ENCODE measurements at regions not wholly inside any gene's neighbourhood (a gene's known extent, or its start where the extent isn't known, plus 50 kb on each side); places are given as distances from the start of the nearest gene placed in this dataset.
A peak's percentile ranks its signal among the peaks of the same experiment; 100 is the strongest.
"Not testable (repeated sequence)": the region's sequence is repeated elsewhere in the genome, so short reads cannot be mapped to it uniquely, and the experiment has no call there.

GRCh38 chr1:47522935-47523834, 85.3 kb downstream of the FOXD2 start:
- DNase-seq (ENCODE audit: low read depth in 2 of 2), result no peak

GRCh38 chr1:47523835-47524215, 86.0 kb downstream of the FOXD2 start:
- DNase-seq (ENCODE audit: low read depth in 2 of 2), result no peak

GRCh38 chr1:47524272-47524671, 86.4 kb downstream of the FOXD2 start:
- no peak for DNase-seq (ENCODE audit: low read depth in 2 of 2)

GRCh38 chr1:47527653-47528272, 89.9 kb downstream of the FOXD2 start:
- no peak for DNase-seq (ENCODE audit: low read depth in 2 of 2)

- no peak for DNase-seq (ENCODE audit: low read depth in 2 of 2)
Measured at GRCh38 chr1:47529520-47530098, 91.8 kb downstream of the FOXD2 start.

GRCh38 chr1:47532921-47533792, 95.3 kb downstream of the FOXD2 start:
- DNase-seq (ENCODE audit: low read depth in 2 of 2), result peak in 1 of 2 experiments; percentile 2

- DNase-seq (ENCODE audit: low read depth in 2 of 2), result no peak
Measured at GRCh38 chr1:47533793-47534328, 96.0 kb downstream of the FOXD2 start.

GRCh38 chr1:47534436-47534835, 96.6 kb downstream of the FOXD2 start:
- DNase-seq (ENCODE audit: low read depth in 2 of 2), result no peak

- DNase-seq (ENCODE audit: low read depth in 2 of 2), result no peak
Measured at GRCh38 chr1:47536646-47537118, 98.8 kb downstream of the FOXD2 start.

- no peak for DNase-seq (ENCODE audit: low read depth in 2 of 2)
Measured at GRCh38 chr1:47537268-47537667, 99.4 kb downstream of the FOXD2 start.

- no peak for DNase-seq (ENCODE audit: low read depth in 2 of 2)
Measured at GRCh38 chr1:47537966-47538365, 100.1 kb downstream of the FOXD2 start.

- not testable (repeated sequence) for DNase-seq (ENCODE audit: low read depth in 2 of 2)
Measured at GRCh38 chr1:47538530-47538929, 100.7 kb downstream of the FOXD2 start.

- not testable (repeated sequence) for DNase-seq (ENCODE audit: low read depth in 2 of 2)
Measured at GRCh38 chr1:47541705-47542104, 103.9 kb downstream of the FOXD2 start.

- DNase-seq (ENCODE audit: low read depth in 2 of 2), result not testable (repeated sequence)
Measured at GRCh38 chr1:47543089-47543488, 105.2 kb downstream of the FOXD2 start.

GRCh38 chr1:47545912-47546483, 108.2 kb downstream of the FOXD2 start:
- no peak for DNase-seq (ENCODE audit: low read depth in 2 of 2)

GRCh38 chr1:47547753-47548573, 110.1 kb downstream of the FOXD2 start:
- DNase-seq (ENCODE audit: low read depth in 2 of 2), result no peak

GRCh38 chr1:47548637-47549036, 110.8 kb downstream of the FOXD2 start:
- DNase-seq (ENCODE audit: low read depth in 2 of 2), result no peak

- DNase-seq (ENCODE audit: low read depth in 2 of 2), result no peak
Measured at GRCh38 chr1:47549532-47549931, 111.7 kb downstream of the FOXD2 start.

GRCh38 chr1:47550929-47551328, 113.1 kb downstream of the FOXD2 start:
- DNase-seq (ENCODE audit: low read depth in 2 of 2), result no peak

- no peak for DNase-seq (ENCODE audit: low read depth in 2 of 2)
Measured at GRCh38 chr1:47551971-47552528, 114.2 kb downstream of the FOXD2 start.
